ENCODE measurements at regions not wholly inside any gene's neighbourhood (a gene's known extent, or its start where the extent isn't known, plus 50 kb on each side); places are given as distances from the start of the nearest gene placed in this dataset.
A peak's percentile ranks its signal among the peaks of the same experiment; 100 is the strongest.

GRCh38 chr20:6956574-6956973 lies 189.1 kb downstream of the BMP2 start:
- no peak for DNase-seq

- no peak for DNase-seq
Measured at GRCh38 chr20:6959900-6960312, 192.4 kb downstream of the BMP2 start.

- DNase-seq = no peak
Measured at GRCh38 chr20:6966721-6967120, 199.2 kb downstream of the BMP2 start.

- peak in 1 of 2 donors; percentile 1 for DNase-seq
Measured at GRCh38 chr20:6974838-6975237, 207.4 kb downstream of the BMP2 start.

- DNase-seq = no peak
Measured at GRCh38 chr20:6975311-6975710, 207.8 kb downstream of the BMP2 start.

GRCh38 chr20:6976106-6976900 lies 208.8 kb downstream of the BMP2 start:
- peak; percentile 43 to 44 for DNase-seq

GRCh38 chr20:6979621-6980020 lies 212.1 kb downstream of the BMP2 start:
- DNase-seq = no peak

- DNase-seq = no peak
Measured at GRCh38 chr20:6993011-6993410, 225.5 kb downstream of the BMP2 start.

- no peak for DNase-seq
Measured at GRCh38 chr20:6993511-6993910, 226.0 kb downstream of the BMP2 start.

GRCh38 chr20:6994452-6994851 lies 227.0 kb downstream of the BMP2 start:
- no peak for DNase-seq

- DNase-seq = no peak
Measured at GRCh38 chr20:6998909-6999308, 231.4 kb downstream of the BMP2 start.

GRCh38 chr20:6999381-6999780 lies 231.9 kb downstream of the BMP2 start:
- DNase-seq = no peak

- DNase-seq = no peak
Measured at GRCh38 chr20:7003598-7003997, 236.1 kb downstream of the BMP2 start.

GRCh38 chr20:7004801-7005200 lies 237.3 kb downstream of the BMP2 start:
- no peak for DNase-seq

- DNase-seq = peak in 1 of 2 donors; percentile 11
Measured at GRCh38 chr20:7010527-7010926, 243.0 kb downstream of the BMP2 start.

GRCh38 chr20:7015257-7015656 lies 247.8 kb downstream of the BMP2 start:
- no peak for DNase-seq

GRCh38 chr20:7022597-7022996 lies 255.1 kb downstream of the BMP2 start:
- no peak for DNase-seq

- no peak for DNase-seq
Measured at GRCh38 chr20:7025635-7026034, 258.1 kb downstream of the BMP2 start.

GRCh38 chr20:7029019-7029418 lies 261.5 kb downstream of the BMP2 start:
- DNase-seq = no peak

- DNase-seq = no peak
Measured at GRCh38 chr20:7031222-7031621, 263.7 kb downstream of the BMP2 start.

- no peak for DNase-seq
Measured at GRCh38 chr20:7038029-7038428, 270.5 kb downstream of the BMP2 start.

- DNase-seq = no peak
Measured at GRCh38 chr20:7057611-7058010, 290.1 kb downstream of the BMP2 start.

- no peak for DNase-seq
Measured at GRCh38 chr20:7078804-7079203, 311.3 kb downstream of the BMP2 start.

GRCh38 chr20:7080472-7080871 lies 313.0 kb downstream of the BMP2 start:
- DNase-seq = no peak

- DNase-seq = no peak
Measured at GRCh38 chr20:7085467-7085866, 318.0 kb downstream of the BMP2 start.

Data from inflammatory macrophage (primary cell).